H1 (cell line): ENCODE measurements at regions not wholly inside any gene's neighbourhood (a gene's known extent, or its start where the extent isn't known, plus 50 kb on each side); places are given as distances from the start of the nearest gene placed in this dataset.

Experiments used
- CTCF ChIA-PET: fragments of 300-600 bp; sonication (Branson Sonifier 250); formaldehyde crosslinking; loops from one replicate; lab custom pipeline; 2021; ENCODE audit not compliant: partially characterized antibody; lab: Charles Lee
- POLR2A ChIA-PET: fragments of 300-600 bp; sonication (Branson Sonifier 250); formaldehyde crosslinking; loops from one replicate; lab custom pipeline; 2021; ENCODE audit warnings: inconsistent platforms; ENCODE audit not compliant: partially characterized antibody; lab: Charles Lee
- DNase-seq, 2 experiments: peaks; one replicate each; pipeline versions ENCODE4 v3.0.0 to v3.0.0-alpha.2; 2010 to 2022; ENCODE audit warnings: low spot score in 2 of 2, low read depth in 1 of 2, mixed read lengths in 1 of 2
- FAIRE-seq: peaks from 2 replicates; lab custom pipeline; 2011; peaks lifted over from hg19 to GRCh38; lab: Jason Lieb, UNC
- H2AFZ ChIP-seq: 2 replicates; pipeline ENCODE4 v1.8.1; 2012; ENCODE audit warnings: low read length, inconsistent platforms
- H2AK5ac ChIP-seq: 2 replicates; pipeline ENCODE4 v1.6.1; 2013; ENCODE audit warnings: low read depth, low read length
- H2BK120ac ChIP-seq: replicated peaks from 2 replicates; pipeline ENCODE3; 2013; ENCODE audit warnings: low read depth, low read length, inconsistent platforms
- H2BK12ac ChIP-seq: 2 replicates; pipeline ENCODE4 v1.6.1; 2013; ENCODE audit warnings: low read depth, low read length
- H2BK15ac ChIP-seq: 2 replicates; pipeline ENCODE4 v1.6.1; 2013; ENCODE audit warnings: low read length
- H2BK20ac ChIP-seq: 2 replicates; pipeline ENCODE4 v1.6.1; 2013; ENCODE audit warnings: low read length
- H2BK5ac ChIP-seq: 2 replicates; pipeline ENCODE4 v1.6.1; 2013; ENCODE audit warnings: low read depth, low read length
- H3K14ac ChIP-seq: 2 replicates; pipeline ENCODE4 v1.6.1; 2013; ENCODE audit warnings: inconsistent platforms; ENCODE audit not compliant: insufficient read length
- H3K18ac ChIP-seq: 2 replicates; pipeline ENCODE4 v1.6.1; 2013; ENCODE audit warnings: low read length; ENCODE audit errors: extremely low read depth
- H3K23ac ChIP-seq: 2 replicates; pipeline ENCODE4 v1.6.1; 2013; ENCODE audit warnings: inconsistent platforms; ENCODE audit not compliant: insufficient read length
- H3K23me2 ChIP-seq: 2 replicates; pipeline ENCODE4 v1.6.1; 2013; ENCODE audit warnings: low read depth, low read length
- H3K27ac ChIP-seq: 2 replicates; pipeline ENCODE4 v1.6.1; 2011; ENCODE audit warnings: low read depth, low read length, inconsistent platforms
- H3K27me3 ChIP-seq, 4 experiments: replicated peaks in 1 of 4; 1 replicate in 1 of 4; 2 replicates in 3 of 4; pipeline versions ENCODE4 v1.6.1 to v1.8.1; 2011 to 2013; ENCODE audit warnings: low read length in 3 of 4, mild to moderate bottlenecking in 3 of 4, inconsistent platforms in 2 of 4, mixed read lengths in 2 of 4, moderate library complexity in 1 of 4; ENCODE audit not compliant: control insufficient read depth in 3 of 4, insufficient read depth in 3 of 4; ENCODE audit errors: extremely low read depth in 1 of 4
- H3K36me3 ChIP-seq, 4 experiments: 2 replicates each; pipeline versions ENCODE4 v1.6.1 to v1.8.1; 2011 to 2013; ENCODE audit warnings: mild to moderate bottlenecking in 4 of 4, low read length in 3 of 4, moderate library complexity in 2 of 4, control low read depth in 1 of 4, inconsistent platforms in 1 of 4; ENCODE audit not compliant: insufficient read depth in 4 of 4, control insufficient read depth in 2 of 4
- H3K4ac ChIP-seq: replicated peaks from 2 replicates; pipeline ENCODE3; 2013; ENCODE audit warnings: low read length, low read depth, mixed read lengths, inconsistent platforms; ENCODE audit not compliant: insufficient read length
- H3K4me1 ChIP-seq, 4 experiments: replicated peaks in 1 of 4; 1 replicate in 1 of 4; 2 replicates in 3 of 4; pipeline versions ENCODE4 v1.6.1 to v1.8.1; 2011 to 2013; ENCODE audit warnings: low read length in 3 of 4, inconsistent platforms in 2 of 4, mixed read lengths in 1 of 4; ENCODE audit not compliant: insufficient read depth in 4 of 4, control insufficient read depth in 3 of 4
- H3K4me2 ChIP-seq, 2 experiments: 2 replicates each; pipeline versions ENCODE4 v1.6.1 to v1.8.1; 2011 to 2013; ENCODE audit warnings: low read depth in 2 of 2, low read length in 2 of 2, control low read depth in 1 of 2, inconsistent platforms in 1 of 2, mild to moderate bottlenecking in 1 of 2; ENCODE audit not compliant: insufficient read depth in 1 of 2
- H3K4me3 ChIP-seq, 4 experiments: fragments of 200-600, 300-600 bp in 1 of 4; sonication (generic), shearing (Covaris generic), sonication (Bioruptor Twin) in 1 of 4; 2 replicates each; pipeline versions ENCODE4 v1.5.1 to v1.8.1; 2011 to 2016; ENCODE audit warnings: low read length in 4 of 4, low read depth in 3 of 4, control low read depth in 2 of 4, inconsistent platforms in 2 of 4, mild to moderate bottlenecking in 2 of 4, mixed read lengths in 1 of 4, moderate library complexity in 1 of 4; ENCODE audit not compliant: insufficient read depth in 2 of 4; ENCODE audit errors: extremely low read depth in 1 of 4
- H3K56ac ChIP-seq: replicated peaks from 2 replicates; pipeline ENCODE3; 2013; ENCODE audit warnings: low read depth, mild to moderate bottlenecking, mixed read lengths, low read length, inconsistent platforms; ENCODE audit not compliant: insufficient read length
- H3K79me1 ChIP-seq: 2 replicates; pipeline ENCODE4 v1.6.1; 2013; ENCODE audit warnings: low read depth, low read length, control low read depth
- H3K79me2 ChIP-seq, 2 experiments: 2 replicates each; pipeline versions ENCODE4 v1.6.1 to v1.8.1; 2012 to 2013; ENCODE audit warnings: low read length in 2 of 2, mild to moderate bottlenecking in 2 of 2, inconsistent platforms in 1 of 2; ENCODE audit not compliant: insufficient read depth in 2 of 2, control insufficient read depth in 1 of 2
- H3K9ac ChIP-seq, 4 experiments: replicated peaks in 1 of 4; 1 replicate in 1 of 4; 2 replicates in 3 of 4; pipeline versions ENCODE4 v1.6.1 to v1.8.1; 2011 to 2013; ENCODE audit warnings: low read depth in 3 of 4, low read length in 3 of 4, control low read depth in 2 of 4, mild to moderate bottlenecking in 2 of 4, moderate library complexity in 2 of 4, inconsistent platforms in 1 of 4; ENCODE audit errors: extremely low read depth in 1 of 4
- H3K9me3 ChIP-seq, 2 experiments: 2 replicates each; pipeline versions ENCODE4 v1.6.1 to v1.8.1; 2012 to 2013; ENCODE audit warnings: mild to moderate bottlenecking in 2 of 2, moderate library complexity in 2 of 2, control low read depth in 1 of 2, inconsistent platforms in 1 of 2, low read depth in 1 of 2, low read length in 1 of 2, mixed read lengths in 1 of 2; ENCODE audit not compliant: insufficient read depth in 2 of 2
- H4K20me1 ChIP-seq, 2 experiments: replicated peaks in 1 of 2; 2 replicates each; pipeline versions ENCODE3 to v1.8.1; 2011 to 2013; ENCODE audit warnings: inconsistent platforms in 2 of 2, low read length in 2 of 2, mild to moderate bottlenecking in 1 of 2; ENCODE audit not compliant: insufficient read depth in 2 of 2, control insufficient read depth in 1 of 2
- H4K5ac ChIP-seq: 2 replicates; pipeline ENCODE4 v1.6.1; 2013; ENCODE audit warnings: low read length, low read depth, mixed read lengths, inconsistent platforms; ENCODE audit not compliant: insufficient read length
- H4K8ac ChIP-seq: 2 replicates; pipeline ENCODE4 v1.8.0; 2013; ENCODE audit warnings: mild to moderate bottlenecking, moderate library complexity, low read length, inconsistent platforms; ENCODE audit not compliant: insufficient read depth; ENCODE audit errors: extremely low read depth
- H4K91ac ChIP-seq: replicated peaks from 2 replicates; pipeline ENCODE3; 2013; ENCODE audit warnings: low read length, mixed read lengths, inconsistent platforms; ENCODE audit not compliant: insufficient read length
- CHD2 ChIP-seq: IDR thresholded peaks from 2 replicates; pipeline ENCODE4 v1.6.1; 2012; ENCODE audit warnings: low read length, improper control_type of control experiment
- JUND ChIP-seq: IDR thresholded peaks from 2 replicates; pipeline ENCODE4 v1.6.1; 2011; ENCODE audit warnings: mild to moderate bottlenecking, improper control_type of control experiment, low read length
- TBP ChIP-seq: IDR thresholded peaks from 2 replicates; pipeline ENCODE4 v1.6.1; 2011; ENCODE audit warnings: low read depth, low read length, improper control_type of control experiment
- YY1 ChIP-seq: IDR thresholded peaks from 2 replicates; pipeline ENCODE4 v1.6.1; 2011; ENCODE audit warnings: low read depth, mild to moderate bottlenecking, low read length
- WGBS, 2 experiments: shearing (Covaris generic) in 1 of 2; methylation state at CpG; one replicate each; pipeline versions ENCODE4 v1.1.6 to v1.1.7; 2013 to 2015; ENCODE audit warnings: low lambda C conversion rate in 2 of 2, mixed read lengths in 2 of 2, inconsistent platforms in 1 of 2, low coverage in 1 of 2, missing lambda C conversion rate in 1 of 2; ENCODE audit not compliant: insufficient replicate concordance in 2 of 2, insufficient coverage in 1 of 2, insufficient read length in 1 of 2; ENCODE audit errors: extremely low coverage in 1 of 2, missing lambda C conversion rate in 1 of 2; 5-methylcytosine and 5-hydroxymethylcytosine counted together
- TF ChIP-seq, protein P1 (sequence below): IDR thresholded peaks from 2 replicates; pipeline ENCODE4 v1.6.1; 2011; ENCODE audit warnings: low read depth, mild to moderate bottlenecking, low read length; ENCODE audit not compliant: insufficient read depth

DNA sequence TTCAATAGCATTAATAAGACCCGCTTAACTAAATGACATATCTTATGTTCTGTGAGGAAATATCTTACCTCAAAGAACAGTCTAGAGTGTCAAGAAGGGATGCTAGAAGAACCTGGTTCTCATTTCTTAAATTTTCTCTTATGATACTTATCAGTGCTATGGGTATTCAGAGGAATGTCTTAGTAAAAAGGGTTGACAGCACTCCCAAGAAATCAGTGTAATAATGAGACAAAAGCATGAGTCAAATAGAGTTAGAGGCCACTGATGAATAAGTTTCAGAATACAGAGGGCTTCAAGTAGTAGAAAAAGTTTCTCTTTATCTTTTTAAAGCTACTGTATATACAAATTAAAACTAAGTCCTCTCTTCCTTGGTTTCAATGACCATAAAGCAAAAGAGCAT is 242.8 kb downstream of the GJA1 start:
- Histone ChIP-seq H3K18ac (no peak overlapping the region), H2BK20ac (no peak overlapping the region), H3K14ac (no peak overlapping the region), H2BK15ac (no peak overlapping the region), H3K9ac (no peak overlapping the region), H4K8ac (no peak overlapping the region), H2BK120ac (no peak overlapping the region), H2AFZ (no peak overlapping the region), H3K56ac (no peak overlapping the region), H3K4me1 (no peaks in the 10 kb centered on the region), H3K79me2 (no peaks in the 10 kb centered on the region), H2BK12ac (no peak overlapping the region), H3K23me2 (no peaks in the 10 kb centered on the region), H2BK5ac (no peak overlapping the region), H4K91ac (no peak overlapping the region), H3K4me2 (no peak overlapping the region), H3K23ac (no peak overlapping the region), H4K5ac (no peak overlapping the region), H3K27ac (no peak overlapping the region), H4K20me1 (no peaks in the 10 kb centered on the region), H3K9me3 (peaks cover 0 to 3% of the 10 kb centered on the region in 2 experiments; a peak in 2 of 4 replicates), H3K36me3 (no peaks in the 10 kb centered on the region), H3K4me3 (no peak overlapping the region), H3K79me1 (no peaks in the 10 kb centered on the region), H2AK5ac (no peak overlapping the region), H3K27me3 (no peaks in the 10 kb centered on the region), H3K4ac (no peak overlapping the region)
- FAIRE-seq (no peak), DNase-seq (no peak)
- POLR2A ChIA-PET, result no interaction called here
- CTCF ChIA-PET, result interaction anchor here (0.9 to 2.1 kb wide), 2 partner anchors 145 to 171 kb away, joined by 3 to 5 read pairs; no protein-coding TSS in a partner anchor
- WGBS, 2 experiments, result 88% methylated on average over 1 of the region's 1 CpG; no CpG with 5 or more reads in 1 of the 2 experiments
- TF ChIP-seq TBP, result no peak
- TF ChIP-seq JUND, result no peak
- no peak for TF ChIP-seq YY1
- TF ChIP-seq, protein P1, sequence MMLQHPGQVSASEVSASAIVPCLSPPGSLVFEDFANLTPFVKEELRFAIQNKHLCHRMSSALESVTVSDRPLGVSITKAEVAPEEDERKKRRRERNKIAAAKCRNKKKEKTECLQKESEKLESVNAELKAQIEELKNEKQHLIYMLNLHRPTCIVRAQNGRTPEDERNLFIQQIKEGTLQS, result no peak
- no peak for TF ChIP-seq CHD2
